ENCODE measurements at regions not wholly inside any gene's neighbourhood (a gene's known extent, or its start where the extent isn't known, plus 50 kb on each side); places are given as distances from the start of the nearest gene placed in this dataset.
A peak's percentile ranks its signal among the peaks of the same experiment; 100 is the strongest.
"Not testable (repeated sequence)": the region's sequence is repeated elsewhere in the genome, so short reads cannot be mapped to it uniquely, and the experiment has no call there.

DNA sequence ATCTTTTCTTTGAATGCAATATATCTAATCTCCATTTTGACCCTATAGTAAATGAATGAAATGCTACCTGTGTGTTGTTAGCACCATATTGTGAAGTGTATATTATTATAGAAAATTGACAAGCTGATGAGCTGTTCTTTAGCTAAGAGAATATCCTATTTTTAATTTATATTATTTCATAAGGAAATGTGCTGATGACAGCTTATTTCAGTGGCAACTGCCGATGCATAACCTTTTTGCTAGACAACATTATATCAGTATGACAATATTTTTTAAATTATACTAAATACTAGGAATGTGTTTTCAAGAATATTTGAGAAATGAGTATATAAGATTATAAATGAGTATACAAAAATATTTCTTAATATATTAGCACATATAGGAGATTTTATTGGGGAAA lies 573.1 kb downstream of the ZNF608 start:
- Histone ChIP-seq H3K4me1 (replicated peaks in 1 of 2) (no peaks in the 10 kb centered on the region), H3K27ac (no peak overlapping the region), H3K4me3 (no peak overlapping the region)
- in situ Hi-C loops (cut with MboI; ENCODE audit: low pct_unique_long_range_greater_than_20kb in 2 of 9, low sequenced_read_pairs in 9 of 9, unreplicated experiment in 9 of 9): no loop called here
- 44 to 100% (median 95%) methylated on average over 1 of the region's 1 CpG for WGBS, 10 experiments
- no peak for ATAC-seq (replicated peaks in 6 of 8)

DNA sequence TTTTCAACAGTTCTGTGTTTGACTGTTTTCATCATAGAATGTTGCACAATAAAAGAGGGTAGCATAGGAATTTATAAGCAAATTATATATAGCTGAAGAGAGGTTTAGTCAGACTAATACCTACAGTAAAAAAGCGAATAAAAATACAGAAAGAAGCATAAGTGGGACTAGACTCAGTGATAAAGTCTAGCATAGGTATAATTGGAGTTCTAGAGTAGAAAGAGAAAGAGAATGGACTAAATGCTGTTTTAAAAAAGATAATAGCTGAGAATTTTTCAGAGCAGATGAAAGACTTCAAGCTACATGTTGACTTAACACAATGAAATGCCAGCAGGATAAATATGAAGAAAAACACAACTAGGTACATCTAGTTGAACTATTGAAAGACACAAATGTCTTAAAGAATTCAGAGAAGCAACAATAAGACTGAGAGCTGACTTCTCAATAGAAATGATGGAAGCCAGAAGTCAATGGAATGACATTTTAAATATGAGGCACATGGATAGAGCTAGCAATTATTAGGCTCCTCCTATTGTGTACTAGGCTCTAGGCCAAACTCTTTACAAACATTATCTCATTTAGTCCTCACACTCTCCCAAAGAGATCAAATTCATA lies 573.9 kb downstream of the ZNF608 start:
- in situ Hi-C loops (cut with MboI; ENCODE audit: low pct_unique_long_range_greater_than_20kb in 2 of 9, low sequenced_read_pairs in 9 of 9, unreplicated experiment in 9 of 9): no loop called here
- Histone ChIP-seq H3K27ac (no peak overlapping the region), H3K4me3 (no peak overlapping the region), H3K4me1 (replicated peaks in 1 of 2) (no peaks in the 10 kb centered on the region)
- WGBS, 10 experiments: 29 to 100% (median 97%) methylated on average over 1 of the region's 1 CpG
- no peak for ATAC-seq (replicated peaks in 6 of 8)

DNA sequence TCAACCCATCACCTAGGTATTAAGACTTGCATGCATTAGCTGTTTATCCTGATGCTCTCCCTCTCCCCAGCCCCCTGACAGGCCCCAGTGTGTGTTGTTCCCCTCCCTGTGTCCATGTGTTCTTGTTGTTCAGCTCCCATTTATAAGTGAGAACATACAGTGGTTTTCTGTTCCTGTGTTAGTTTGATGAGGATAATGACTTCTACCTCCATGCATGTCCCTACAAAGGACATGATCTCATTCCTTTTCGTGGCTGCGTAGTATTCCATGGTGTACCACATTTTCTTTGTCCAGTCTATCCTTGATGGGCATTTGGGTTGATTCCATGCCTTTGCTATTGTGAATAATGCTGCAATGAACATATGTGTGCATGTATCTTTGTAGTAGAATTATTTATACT lies 578.3 kb downstream of the ZNF608 start:
- in situ Hi-C loops (cut with MboI; ENCODE audit: low pct_unique_long_range_greater_than_20kb in 2 of 9, low sequenced_read_pairs in 9 of 9, unreplicated experiment in 9 of 9); H3K4me1 ChIP-seq (replicated peaks in 1 of 2): not testable (repeated sequence)
- WGBS, 10 experiments: 55 to 100% (median 66%) methylated on average over 1 to 2 of the region's 2 CpGs; no CpG with 5 or more reads in 7 of the 10 experiments

DNA sequence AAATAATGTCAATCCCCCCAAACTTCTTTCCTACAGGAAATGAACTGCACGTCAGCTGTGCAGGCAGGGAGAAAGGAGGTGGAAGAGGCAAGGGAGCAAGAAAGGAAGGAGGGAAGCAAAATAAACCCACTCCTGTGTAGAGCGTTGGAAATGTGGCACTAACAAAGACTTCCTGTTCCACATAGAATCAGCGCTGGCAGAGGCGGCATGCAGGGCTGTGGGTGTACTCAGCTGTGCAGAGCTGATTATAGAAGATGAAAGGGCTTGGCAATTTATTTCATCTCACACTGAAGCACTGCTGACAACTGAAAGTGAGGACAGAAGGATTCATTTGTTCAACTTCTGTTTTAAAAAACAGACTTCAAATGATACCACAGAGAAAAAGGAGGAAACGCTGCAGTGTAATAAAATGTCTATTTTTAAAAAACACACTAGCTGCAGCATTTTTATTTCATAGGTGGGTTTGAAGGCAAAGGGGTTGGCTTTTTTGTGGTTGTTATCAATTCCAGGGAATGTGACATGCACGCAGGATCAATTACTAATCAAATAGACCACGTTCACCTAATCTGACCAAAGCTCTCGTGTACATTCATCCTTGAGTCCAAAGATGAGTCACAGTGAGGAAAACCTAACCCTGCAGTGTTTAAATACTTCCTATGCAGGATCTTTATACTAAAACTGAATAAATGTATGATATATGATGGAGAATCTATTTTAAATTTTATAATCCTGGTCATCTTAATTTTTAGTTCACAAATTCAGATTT lies 583.5 kb downstream of the ZNF608 start:
- H3K27ac ChIP-seq: peak overlapping the region in 1 of 2 donors; percentile 69
- 5 to 56% (median 24%) methylated on average over 2 to 8 of the region's 8 CpGs for WGBS, 10 experiments
- H3K4me3 ChIP-seq: peak overlapping the region in 2 of 5 donors; percentile 0 to 8
- in situ Hi-C loops (cut with MboI; ENCODE audit: low pct_unique_long_range_greater_than_20kb in 2 of 9, low sequenced_read_pairs in 9 of 9, unreplicated experiment in 9 of 9): no loop called here
- peak in 6 of 8 experiments; percentile 27 to 99 (median 99) for ATAC-seq (replicated peaks in 6 of 8)
- H3K4me1 ChIP-seq (replicated peaks in 1 of 2): peaks cover 3 to 16% of the 10 kb centered on the region in 2 donors

More for the DNA sequence above, 578.3 kb downstream of the ZNF608 start:
- not testable (repeated sequence) for H3K27ac ChIP-seq; ATAC-seq (replicated peaks in 6 of 8); H3K4me3 ChIP-seq

DNA sequence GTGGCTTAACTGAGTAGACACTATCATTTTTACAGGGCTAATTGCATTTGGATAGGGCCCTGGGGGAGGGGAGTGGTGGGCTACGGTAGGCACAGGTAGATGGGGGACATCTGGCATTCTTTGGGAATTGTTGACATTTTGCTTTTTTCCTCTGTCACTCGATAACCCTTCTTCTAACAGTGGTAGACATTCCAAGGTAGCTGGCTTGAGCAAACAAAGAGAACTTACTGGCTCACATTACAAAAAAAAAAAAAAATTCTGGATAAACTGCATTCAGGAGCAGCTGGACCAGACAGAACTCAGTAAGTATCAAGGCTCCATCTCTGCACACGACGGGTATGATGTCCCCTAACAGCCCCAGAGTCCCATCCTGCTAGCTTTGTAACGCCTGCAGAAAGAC lies 585.2 kb downstream of the ZNF608 start:
- no peak overlapping the region for H3K27ac ChIP-seq
- no peak for ATAC-seq (replicated peaks in 6 of 8)

DNA sequence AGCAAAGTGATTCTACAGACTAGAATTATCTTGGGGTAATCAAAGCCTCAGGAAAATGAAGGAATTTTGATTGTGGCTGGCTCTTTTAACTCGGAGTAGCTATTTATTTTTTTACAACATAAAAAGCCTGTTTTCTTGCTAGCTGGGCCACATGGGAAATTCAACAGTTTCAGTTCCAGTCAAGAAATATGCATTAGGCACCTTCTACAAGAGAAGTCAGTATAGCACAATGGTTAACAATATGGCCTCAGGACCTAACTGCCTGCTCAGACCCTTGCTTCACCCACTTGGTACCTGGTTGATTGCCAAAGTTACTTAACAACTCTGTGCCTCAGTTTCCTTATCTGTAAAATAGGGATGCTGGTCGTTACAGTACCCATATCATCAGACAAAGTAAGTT lies 586.2 kb downstream of the ZNF608 start:
- in situ Hi-C loops (cut with MboI; ENCODE audit: low pct_unique_long_range_greater_than_20kb in 2 of 9, low sequenced_read_pairs in 9 of 9, unreplicated experiment in 9 of 9): no loop called here

More for the DNA sequence above, 585.2 kb downstream of the ZNF608 start:
- peaks cover 3 to 16% of the 10 kb centered on the region in 2 donors for H3K4me1 ChIP-seq (replicated peaks in 1 of 2)
- H3K4me3 ChIP-seq: no peak overlapping the region
- 28 to 100% (median 96%) methylated on average over 1 to 5 of the region's 5 CpGs; no CpG with 5 or more reads in 3 of the 10 experiments for WGBS, 10 experiments
- in situ Hi-C loops (cut with MboI; ENCODE audit: low pct_unique_long_range_greater_than_20kb in 2 of 9, low sequenced_read_pairs in 9 of 9, unreplicated experiment in 9 of 9): no loop called here

DNA sequence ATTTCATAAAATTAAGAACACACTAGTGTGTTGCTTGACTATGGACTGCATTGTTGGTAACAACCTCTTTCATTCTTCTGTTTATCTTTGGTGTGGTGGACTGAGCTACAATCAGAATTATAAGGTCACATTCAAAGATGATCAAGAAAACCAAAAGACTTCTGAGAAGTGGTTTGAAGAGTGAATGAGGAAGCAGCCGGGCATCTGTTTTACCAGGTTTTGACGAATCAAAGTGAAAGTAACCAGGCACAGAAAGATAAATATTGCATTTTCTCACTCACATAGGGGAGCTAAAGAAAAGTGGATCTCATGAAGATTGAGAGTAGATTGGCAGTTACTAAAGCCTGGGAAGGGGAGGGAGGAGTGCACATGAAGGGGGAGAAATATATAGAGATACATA lies 589.1 kb downstream of the ZNF608 start:
- in situ Hi-C loops (cut with MboI; ENCODE audit: low pct_unique_long_range_greater_than_20kb in 2 of 9, low sequenced_read_pairs in 9 of 9, unreplicated experiment in 9 of 9): no loop called here
- no peak overlapping the region for H3K4me3 ChIP-seq

More for the DNA sequence above, 586.2 kb downstream of the ZNF608 start:
- no peak overlapping the region for H3K4me3 ChIP-seq
- H3K27ac ChIP-seq: no peak overlapping the region
- peaks cover 3 to 16% of the 10 kb centered on the region in 2 donors for H3K4me1 ChIP-seq (replicated peaks in 1 of 2)
- no peak for ATAC-seq (replicated peaks in 6 of 8)
- WGBS, 10 experiments: 27 to 100% (median 75%) methylated on average over 1 to 2 of the region's 2 CpGs; no CpG with 5 or more reads in 1 of the 10 experiments

DNA sequence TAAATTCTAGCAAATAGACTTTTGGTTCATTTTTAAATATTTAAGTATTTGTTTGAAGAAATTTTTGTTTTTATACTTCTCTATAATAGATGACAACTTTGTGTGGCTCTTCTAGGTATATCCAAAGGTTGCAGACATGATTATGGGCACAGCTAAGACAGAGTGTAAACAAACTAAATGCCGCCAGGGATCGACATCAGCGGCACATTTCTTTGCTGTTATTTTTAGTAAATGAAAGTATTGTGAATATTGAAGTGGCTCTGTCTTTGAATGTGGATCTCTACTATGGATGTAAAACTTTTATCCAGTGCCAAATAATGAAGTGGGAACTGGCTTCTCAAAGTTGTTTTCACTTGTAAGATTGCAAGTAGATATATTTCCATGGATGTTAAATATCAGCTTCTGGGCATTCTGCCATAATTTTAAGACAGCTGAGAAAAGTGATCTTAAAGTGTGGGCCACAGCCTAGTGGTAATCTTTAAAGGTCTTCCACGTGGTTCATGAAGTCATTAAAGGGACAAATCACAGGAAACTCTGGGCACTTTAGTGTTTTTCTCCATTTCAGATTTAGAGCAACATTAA lies 589.9 kb downstream of the ZNF608 start:
- Histone ChIP-seq H3K4me3 (no peak overlapping the region), H3K4me1 (replicated peaks in 1 of 2) (no peaks in the 10 kb centered on the region), H3K27ac (no peak overlapping the region)
- WGBS, 10 experiments: 5 to 100% (median 70%) methylated on average over 1 to 4 of the region's 4 CpGs; no CpG with 5 or more reads in 1 of the 10 experiments
- in situ Hi-C loops (cut with MboI; ENCODE audit: low pct_unique_long_range_greater_than_20kb in 2 of 9, low sequenced_read_pairs in 9 of 9, unreplicated experiment in 9 of 9): no loop called here
- ATAC-seq (replicated peaks in 6 of 8): peak in 2 of 8 experiments; percentile 40 to 75

More for the DNA sequence above, 589.1 kb downstream of the ZNF608 start:
- no peak overlapping the region for H3K27ac ChIP-seq
- peak in 1 of 8 experiments; percentile 27 for ATAC-seq (replicated peaks in 6 of 8)
- 0 to 100% (median 83%) methylated on average over 1 to 2 of the region's 2 CpGs; no CpG with 5 or more reads in 1 of the 10 experiments for WGBS, 10 experiments
- peaks cover 3% of the 10 kb centered on the region in 2 donors for H3K4me1 ChIP-seq (replicated peaks in 1 of 2)

DNA sequence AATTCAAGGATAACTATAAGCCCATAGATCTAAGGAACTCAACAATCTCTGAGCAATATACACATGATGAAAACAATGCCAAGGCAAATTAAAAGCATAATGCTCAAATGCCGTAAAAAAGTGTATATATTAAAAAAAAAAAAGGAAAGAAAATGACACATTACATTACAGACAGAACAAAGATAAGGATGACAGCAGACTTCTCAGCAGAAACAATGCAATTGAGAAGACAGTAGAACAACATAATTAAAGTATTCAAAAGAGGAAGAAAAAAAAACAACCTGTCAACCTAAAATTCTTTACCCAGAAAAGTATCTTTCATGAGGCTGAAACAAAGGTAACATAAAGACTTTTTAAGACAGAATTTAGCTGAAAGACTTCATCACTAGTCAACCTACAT lies 591.7 kb downstream of the ZNF608 start:
- no peak for ATAC-seq (replicated peaks in 6 of 8)
- in situ Hi-C loops (cut with MboI; ENCODE audit: low pct_unique_long_range_greater_than_20kb in 2 of 9, low sequenced_read_pairs in 9 of 9, unreplicated experiment in 9 of 9): no loop called here
- WGBS, 10 experiments: 0 to 100% (median 57%) methylated on average over 1 of the region's 1 CpG
- no peak overlapping the region for H3K27ac ChIP-seq
- H3K4me3 ChIP-seq: no peak overlapping the region
- no peaks in the 10 kb centered on the region for H3K4me1 ChIP-seq (replicated peaks in 1 of 2)

DNA sequence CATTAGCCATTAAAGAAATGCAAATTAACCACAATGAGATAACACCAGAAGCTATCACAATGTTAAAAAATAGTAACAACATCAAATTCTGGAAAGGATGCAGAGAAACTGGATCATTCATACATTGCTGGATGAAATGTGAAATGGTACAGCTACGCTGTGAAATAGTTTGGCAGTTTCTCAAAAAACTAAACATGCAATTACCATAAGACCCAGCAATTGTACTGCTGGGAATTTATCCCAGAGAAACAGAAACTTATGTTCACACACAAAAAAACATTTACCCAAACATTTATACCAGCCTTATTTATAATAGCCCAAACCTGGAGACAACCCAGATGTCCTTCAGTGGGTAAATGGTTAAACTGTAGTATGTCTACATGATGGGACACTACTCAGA lies 592.9 kb downstream of the ZNF608 start:
- WGBS, 10 experiments: 0 to 100% (median 50%) methylated on average over 1 of the region's 1 CpG; no CpG with 5 or more reads in 3 of the 10 experiments
- in situ Hi-C loops (cut with MboI; ENCODE audit: low pct_unique_long_range_greater_than_20kb in 2 of 9, low sequenced_read_pairs in 9 of 9, unreplicated experiment in 9 of 9): no loop called here
- Histone ChIP-seq H3K27ac (no peak overlapping the region), H3K4me1 (replicated peaks in 1 of 2) (no peaks in the 10 kb centered on the region), H3K4me3 (no peak overlapping the region)
- no peak for ATAC-seq (replicated peaks in 6 of 8)

DNA sequence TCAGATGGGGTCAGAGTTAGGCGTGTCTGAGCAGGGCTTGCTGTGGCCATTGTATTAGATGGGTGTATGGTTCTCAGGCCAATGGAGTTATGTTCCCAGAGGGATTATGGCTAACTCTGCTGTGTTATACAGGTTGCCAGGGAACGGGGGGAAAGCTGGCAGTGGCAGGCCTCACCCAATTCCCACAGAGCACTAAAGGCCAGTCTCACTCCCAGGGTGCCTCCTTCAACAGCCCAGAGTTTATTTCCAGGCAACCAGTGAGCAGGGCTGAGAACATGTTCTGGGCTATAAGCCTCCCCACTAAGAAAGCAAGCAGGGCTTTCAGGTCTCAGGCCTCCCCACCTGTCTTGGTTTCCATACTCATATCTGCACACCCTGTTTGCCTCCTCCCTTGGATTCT lies 597.9 kb downstream of the ZNF608 start:
- ATAC-seq (replicated peaks in 6 of 8): no peak
- Histone ChIP-seq H3K4me3 (no peak overlapping the region), H3K4me1 (replicated peaks in 1 of 2) (no peaks in the 10 kb centered on the region), H3K27ac (no peak overlapping the region)
- 60 to 80% methylated on average over 1 of the region's 2 CpGs; no CpG with 5 or more reads in 8 of the 10 experiments for WGBS, 10 experiments
- in situ Hi-C loops (cut with MboI; ENCODE audit: low pct_unique_long_range_greater_than_20kb in 2 of 9, low sequenced_read_pairs in 9 of 9, unreplicated experiment in 9 of 9): no loop called here

DNA sequence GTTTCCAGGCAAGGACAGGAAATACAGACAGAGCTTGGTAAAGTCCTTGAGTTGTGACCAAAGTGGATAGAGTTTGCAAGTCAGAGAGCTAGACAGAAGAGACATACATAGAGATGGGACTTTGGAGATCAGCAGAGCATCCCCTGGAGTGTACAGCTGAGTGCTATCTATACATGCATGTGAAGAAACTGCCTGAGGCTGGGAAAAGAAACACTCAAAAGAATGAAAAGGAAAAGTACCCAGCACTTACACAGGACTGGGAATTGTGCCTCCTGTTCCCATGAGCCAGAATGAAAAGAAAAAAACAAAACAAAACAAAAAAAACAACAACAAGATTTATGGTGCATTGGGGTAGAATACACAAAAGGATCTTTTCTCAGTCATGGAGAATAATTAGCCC lies 606.4 kb downstream of the ZNF608 start:
- peak in 5 of 8 experiments; percentile 57 to 92 (median 81) for ATAC-seq (replicated peaks in 6 of 8)
- Histone ChIP-seq H3K4me1 (replicated peaks in 1 of 2) (peaks cover 2 to 4% of the 10 kb centered on the region in 2 donors), H3K27ac (peak overlapping the region in 1 of 2 donors; percentile 14), H3K4me3 (no peak overlapping the region)
- in situ Hi-C loops (cut with MboI; ENCODE audit: low pct_unique_long_range_greater_than_20kb in 2 of 9, low sequenced_read_pairs in 9 of 9, unreplicated experiment in 9 of 9): no loop called here

DNA sequence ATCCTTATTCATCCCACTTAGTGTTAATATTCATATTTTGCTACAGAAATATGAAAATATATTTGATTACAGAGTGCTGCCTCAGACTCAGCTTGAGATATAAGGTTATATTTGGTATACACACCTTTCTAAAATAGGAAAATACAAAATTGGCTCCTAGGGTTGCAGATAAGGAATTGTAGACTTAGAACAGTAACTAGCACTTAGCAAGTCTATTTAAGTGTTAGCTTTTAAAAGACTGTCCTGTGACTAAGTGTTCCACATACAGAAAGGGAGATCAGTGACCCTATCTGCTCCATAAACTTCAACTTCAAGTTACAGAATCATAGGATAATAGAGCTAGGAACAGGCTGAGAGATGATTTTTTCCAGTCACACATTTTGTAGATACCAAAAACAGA lies 607.0 kb downstream of the ZNF608 start:
- Histone ChIP-seq H3K27ac (peak overlapping the region in 1 of 2 donors; percentile 14), H3K4me1 (replicated peaks in 1 of 2) (peaks cover 2 to 4% of the 10 kb centered on the region in 2 donors), H3K4me3 (no peak overlapping the region)
- no peak for ATAC-seq (replicated peaks in 6 of 8)
- in situ Hi-C loops (cut with MboI; ENCODE audit: low pct_unique_long_range_greater_than_20kb in 2 of 9, low sequenced_read_pairs in 9 of 9, unreplicated experiment in 9 of 9): no loop called here

Data from motor neuron (in vitro differentiated cells).